ENCODE measurements at regions not wholly inside any gene's neighbourhood (a gene's known extent, or its start where the extent isn't known, plus 50 kb on each side); places are given as distances from the start of the nearest gene placed in this dataset.

DNA sequence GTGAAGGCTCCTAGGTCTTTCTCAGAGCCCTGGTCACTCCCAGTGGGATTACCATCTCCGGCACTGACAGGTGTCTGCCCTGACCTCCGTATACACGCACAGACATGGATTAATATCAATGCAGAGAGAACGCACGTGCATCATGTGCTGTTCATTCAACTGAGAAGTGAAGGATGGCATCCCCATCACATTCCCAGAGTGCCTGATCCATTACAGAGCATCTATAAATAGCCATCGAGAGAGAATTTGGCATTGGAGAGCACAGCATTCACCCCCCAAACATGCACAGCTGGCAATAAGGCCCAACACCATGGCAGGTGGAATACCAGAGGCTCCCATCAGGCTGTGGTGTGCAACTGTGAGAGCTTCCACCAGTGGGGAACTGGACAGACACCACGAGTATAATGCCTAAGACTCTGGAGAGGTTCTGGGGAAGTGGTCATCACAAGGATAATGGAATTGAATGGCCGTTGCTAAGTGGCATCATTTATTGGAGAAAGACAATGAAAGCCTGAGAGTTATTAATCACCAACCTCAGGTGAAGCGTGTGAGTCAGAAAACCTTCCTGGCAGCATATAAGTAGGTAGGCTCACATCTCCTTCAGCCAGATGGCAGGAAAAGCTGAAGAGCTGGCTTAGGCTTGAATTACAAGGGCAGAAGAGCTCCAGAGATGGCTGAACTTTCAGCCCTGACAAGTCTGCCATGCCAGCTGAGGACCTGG is 244.5 kb upstream of the ID2 start:
- TF ChIP-seq TCF12 (IDR thresholded peaks at IDR 0.05; ENCODE audit: low read depth) = no peak
- no peak for TF ChIP-seq RAD21 (IDR thresholded peaks at IDR 0.05; ENCODE audit: low read depth)
- no peak for TF ChIP-seq TEAD4 (IDR thresholded peaks at IDR 0.05)
- TF ChIP-seq YY1 (IDR thresholded peaks at IDR 0.05; ENCODE audit: low read depth) = no peak
- no peak for TF ChIP-seq NFIC (IDR thresholded peaks at IDR 0.05)
- no peak for TF ChIP-seq TAF1 (IDR thresholded peaks at IDR 0.05; ENCODE audit: low read depth)
- no peak for TF ChIP-seq CEBPB (IDR thresholded peaks at IDR 0.05)
- TF ChIP-seq, protein P1, sequence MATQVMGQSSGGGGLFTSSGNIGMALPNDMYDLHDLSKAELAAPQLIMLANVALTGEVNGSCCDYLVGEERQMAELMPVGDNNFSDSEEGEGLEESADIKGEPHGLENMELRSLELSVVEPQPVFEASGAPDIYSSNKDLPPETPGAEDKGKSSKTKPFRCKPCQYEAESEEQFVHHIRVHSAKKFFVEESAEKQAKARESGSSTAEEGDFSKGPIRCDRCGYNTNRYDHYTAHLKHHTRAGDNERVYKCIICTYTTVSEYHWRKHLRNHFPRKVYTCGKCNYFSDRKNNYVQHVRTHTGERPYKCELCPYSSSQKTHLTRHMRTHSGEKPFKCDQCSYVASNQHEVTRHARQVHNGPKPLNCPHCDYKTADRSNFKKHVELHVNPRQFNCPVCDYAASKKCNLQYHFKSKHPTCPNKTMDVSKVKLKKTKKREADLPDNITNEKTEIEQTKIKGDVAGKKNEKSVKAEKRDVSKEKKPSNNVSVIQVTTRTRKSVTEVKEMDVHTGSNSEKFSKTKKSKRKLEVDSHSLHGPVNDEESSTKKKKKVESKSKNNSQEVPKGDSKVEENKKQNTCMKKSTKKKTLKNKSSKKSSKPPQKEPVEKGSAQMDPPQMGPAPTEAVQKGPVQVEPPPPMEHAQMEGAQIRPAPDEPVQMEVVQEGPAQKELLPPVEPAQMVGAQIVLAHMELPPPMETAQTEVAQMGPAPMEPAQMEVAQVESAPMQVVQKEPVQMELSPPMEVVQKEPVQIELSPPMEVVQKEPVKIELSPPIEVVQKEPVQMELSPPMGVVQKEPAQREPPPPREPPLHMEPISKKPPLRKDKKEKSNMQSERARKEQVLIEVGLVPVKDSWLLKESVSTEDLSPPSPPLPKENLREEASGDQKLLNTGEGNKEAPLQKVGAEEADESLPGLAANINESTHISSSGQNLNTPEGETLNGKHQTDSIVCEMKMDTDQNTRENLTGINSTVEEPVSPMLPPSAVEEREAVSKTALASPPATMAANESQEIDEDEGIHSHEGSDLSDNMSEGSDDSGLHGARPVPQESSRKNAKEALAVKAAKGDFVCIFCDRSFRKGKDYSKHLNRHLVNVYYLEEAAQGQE (IDR thresholded peaks at IDR 0.05; ENCODE audit: low read depth) = no peak
- no peak for TF ChIP-seq EGR1 (IDR thresholded peaks at IDR 0.05)
- TF ChIP-seq, protein P2, sequence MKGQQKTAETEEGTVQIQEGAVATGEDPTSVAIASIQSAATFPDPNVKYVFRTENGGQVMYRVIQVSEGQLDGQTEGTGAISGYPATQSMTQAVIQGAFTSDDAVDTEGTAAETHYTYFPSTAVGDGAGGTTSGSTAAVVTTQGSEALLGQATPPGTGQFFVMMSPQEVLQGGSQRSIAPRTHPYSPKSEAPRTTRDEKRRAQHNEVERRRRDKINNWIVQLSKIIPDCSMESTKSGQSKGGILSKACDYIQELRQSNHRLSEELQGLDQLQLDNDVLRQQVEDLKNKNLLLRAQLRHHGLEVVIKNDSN (IDR thresholded peaks at IDR 0.05) = no peak
- no peak for TF ChIP-seq FOXM1 (IDR thresholded peaks at IDR 0.05; ENCODE audit: borderline replicate concordance, low read depth)
- no peak for TF ChIP-seq CREB1 (IDR thresholded peaks at IDR 0.05; ENCODE audit: low read depth)
- TF ChIP-seq, protein P3, sequence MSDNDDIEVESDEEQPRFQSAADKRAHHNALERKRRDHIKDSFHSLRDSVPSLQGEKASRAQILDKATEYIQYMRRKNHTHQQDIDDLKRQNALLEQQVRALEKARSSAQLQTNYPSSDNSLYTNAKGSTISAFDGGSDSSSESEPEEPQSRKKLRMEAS (IDR thresholded peaks at IDR 0.05) = no peak
- TF ChIP-seq ZBTB7A (IDR thresholded peaks at IDR 0.05; ENCODE audit: low read depth) = no peak
- no peak for TF ChIP-seq EP300 (IDR thresholded peaks at IDR 0.05; ENCODE audit: borderline replicate concordance)

DNA sequence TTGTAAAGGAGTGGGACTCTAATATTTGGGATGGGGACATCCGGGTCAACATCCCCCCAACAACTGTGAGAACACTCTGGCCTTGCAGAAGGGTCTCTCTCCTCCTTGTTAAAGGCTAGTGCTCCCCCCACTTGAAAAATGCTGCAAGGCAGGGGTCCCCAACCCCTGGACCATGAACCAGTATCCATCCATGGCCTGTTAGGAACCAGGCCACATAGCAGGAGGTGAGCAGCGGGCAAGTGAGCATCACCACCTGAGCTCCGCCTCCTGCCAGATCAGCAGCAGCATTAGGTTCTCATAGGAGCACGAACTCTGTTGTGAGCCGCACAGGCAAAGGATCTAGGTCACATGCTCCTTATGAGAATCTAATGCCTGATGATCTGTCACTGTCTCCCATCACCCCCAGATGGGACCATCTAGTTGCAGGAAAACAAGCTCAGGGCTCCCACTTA is 243.9 kb upstream of the ID2 start:
- TF ChIP-seq, protein P2 (IDR thresholded peaks at IDR 0.05) = no peak
- TF ChIP-seq FOXM1 (IDR thresholded peaks at IDR 0.05; ENCODE audit: borderline replicate concordance, low read depth) (no peak), TEAD4 (IDR thresholded peaks at IDR 0.05) (no peak), TCF12 (IDR thresholded peaks at IDR 0.05; ENCODE audit: low read depth) (no peak), EGR1 (IDR thresholded peaks at IDR 0.05) (no peak), CREB1 (IDR thresholded peaks at IDR 0.05; ENCODE audit: low read depth) (no peak), RAD21 (IDR thresholded peaks at IDR 0.05; ENCODE audit: low read depth) (no peak), YY1 (IDR thresholded peaks at IDR 0.05; ENCODE audit: low read depth) (no peak), TAF1 (IDR thresholded peaks at IDR 0.05; ENCODE audit: low read depth) (no peak), EP300 (IDR thresholded peaks at IDR 0.05; ENCODE audit: borderline replicate concordance) (no peak), CEBPB (IDR thresholded peaks at IDR 0.05) (no peak), ZBTB7A (IDR thresholded peaks at IDR 0.05; ENCODE audit: low read depth) (no peak), NFIC (IDR thresholded peaks at IDR 0.05) (no peak)
- TF ChIP-seq, protein P1 (IDR thresholded peaks at IDR 0.05; ENCODE audit: low read depth) = no peak
- TF ChIP-seq, protein P3 (IDR thresholded peaks at IDR 0.05) = no peak

DNA sequence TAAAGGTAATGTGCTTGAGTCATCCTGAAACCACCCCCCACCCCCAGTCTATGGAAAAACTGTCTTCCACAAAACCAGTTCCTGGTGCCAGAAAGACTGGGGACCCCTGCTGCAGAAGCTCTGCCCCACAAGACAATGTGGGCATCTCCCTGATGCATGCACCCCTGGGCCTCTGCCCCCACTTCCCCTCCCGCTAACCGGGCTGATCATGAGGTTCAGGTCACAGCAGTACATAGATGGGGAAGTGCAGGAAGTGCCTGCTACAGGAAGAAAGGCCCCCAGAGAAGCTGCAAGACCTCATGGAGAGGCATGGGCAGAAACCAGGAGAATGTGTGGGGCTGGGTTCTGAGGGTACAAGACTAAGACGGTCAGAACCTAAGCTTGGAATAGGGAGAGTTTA is 243.4 kb upstream of the ID2 start:
- TF ChIP-seq, protein P1 (IDR thresholded peaks at IDR 0.05; ENCODE audit: low read depth) = no peak
- TF ChIP-seq FOXM1 (IDR thresholded peaks at IDR 0.05; ENCODE audit: borderline replicate concordance, low read depth) (no peak), TCF12 (IDR thresholded peaks at IDR 0.05; ENCODE audit: low read depth) (no peak), TEAD4 (IDR thresholded peaks at IDR 0.05) (no peak), EGR1 (IDR thresholded peaks at IDR 0.05) (no peak)

DNA sequence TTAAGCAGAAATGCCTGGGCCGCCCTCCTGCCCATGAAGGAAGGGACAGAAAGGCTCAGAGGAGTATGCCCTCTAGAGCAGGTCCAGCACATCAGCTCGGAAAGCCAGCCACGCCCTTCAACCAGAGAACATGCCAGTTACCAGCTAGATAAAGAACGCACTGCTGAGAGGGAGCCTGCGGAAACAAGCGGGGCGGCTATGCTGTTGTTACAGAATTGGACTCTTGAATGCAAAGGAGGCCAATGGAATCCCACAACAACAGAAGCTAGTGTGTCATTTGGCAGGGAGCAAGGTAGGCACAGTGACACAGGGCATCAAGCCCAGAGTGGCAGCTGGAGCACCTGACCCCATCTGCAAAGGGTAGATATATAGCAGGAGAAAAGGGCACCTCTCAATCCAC is 242.9 kb upstream of the ID2 start:
- TF ChIP-seq EP300 (IDR thresholded peaks at IDR 0.05; ENCODE audit: borderline replicate concordance) (no peak), NFIC (IDR thresholded peaks at IDR 0.05) (no peak), TAF1 (IDR thresholded peaks at IDR 0.05; ENCODE audit: low read depth) (no peak), CREB1 (IDR thresholded peaks at IDR 0.05; ENCODE audit: low read depth) (no peak), TEAD4 (IDR thresholded peaks at IDR 0.05) (no peak), EGR1 (IDR thresholded peaks at IDR 0.05) (no peak), YY1 (IDR thresholded peaks at IDR 0.05; ENCODE audit: low read depth) (no peak), ZBTB7A (IDR thresholded peaks at IDR 0.05; ENCODE audit: low read depth) (no peak), RAD21 (IDR thresholded peaks at IDR 0.05; ENCODE audit: low read depth) (no peak), CEBPB (IDR thresholded peaks at IDR 0.05) (no peak), TCF12 (IDR thresholded peaks at IDR 0.05; ENCODE audit: low read depth) (no peak), FOXM1 (IDR thresholded peaks at IDR 0.05; ENCODE audit: borderline replicate concordance, low read depth) (no peak)
- TF ChIP-seq, protein P3 (IDR thresholded peaks at IDR 0.05) = no peak
- TF ChIP-seq, protein P1 (IDR thresholded peaks at IDR 0.05; ENCODE audit: low read depth) = no peak
- TF ChIP-seq, protein P2 (IDR thresholded peaks at IDR 0.05) = no peak
